A549 (cell line): ENCODE measurements at regions not wholly inside any gene's neighbourhood (a gene's known extent, or its start where the extent isn't known, plus 50 kb on each side); places are given as distances from the start of the nearest gene placed in this dataset.
A peak's percentile ranks its signal among the peaks of the same experiment; 100 is the strongest.
"Not testable (repeated sequence)": the region's sequence is repeated elsewhere in the genome, so short reads cannot be mapped to it uniquely, and the experiment has no call there.

ENCODE experiments used
- ATAC-seq, 2 experiments: fragments of 200-7000 bp in 1 of 2; fragments of >200 bp in 1 of 2; cut with Nextera tagmentation in 1 of 2; cut with Tn5 transposase in 1 of 2; 3 replicates each; pipeline versions ENCODE4 v1.8.0 to v1.9.1; 2018 to 2020; ENCODE audit warnings: mild to moderate bottlenecking in 1 of 2, moderate library complexity in 1 of 2
- CTCF ChIA-PET: fragments of 300-600 bp; sonication (Branson Sonifier 250); formaldehyde crosslinking; extraction: SDS; loops from one replicate; lab custom pipeline; 2021; ENCODE audit warnings: antibody characterized with exemption, inconsistent platforms; lab: Yijun Ruan, JAX
- POLR2A ChIA-PET: fragments of 350-600 bp; formaldehyde crosslinking; extraction: SDS; loops from one replicate; lab custom pipeline; 2021; ENCODE audit warnings: antibody characterized with exemption, inconsistent platforms; lab: Yijun Ruan, JAX
- DNase-seq, 2 experiments: peaks; one replicate each; pipeline versions ENCODE4 v3.0.0 to v3.0.0-alpha.2; 2011 to 2016; ENCODE audit warnings: low read depth in 1 of 2, low spot score in 1 of 2
- FAIRE-seq: peaks from 2 replicates; lab custom pipeline; 2011; peaks lifted over from hg19 to GRCh38; lab: Jason Lieb, UNC
- H3K27ac ChIP-seq, 2 experiments: fragments of >200 bp; sonication (Bioruptor Twin); formaldehyde crosslinking; 3 replicates each; pipeline ENCODE4 v1.5.1; 2016 to 2017
- H3K4me1 ChIP-seq: fragments of >200 bp; sonication (Bioruptor Twin); formaldehyde crosslinking; 3 replicates; pipeline ENCODE4 v1.6.1; 2016
- H3K4me2 ChIP-seq: fragments of >200 bp; sonication (Bioruptor Twin); formaldehyde crosslinking; 3 replicates; pipeline ENCODE4 v1.6.1; 2016
- H3K4me3 ChIP-seq: fragments of >200 bp; sonication (Bioruptor Twin); formaldehyde crosslinking; 3 replicates; pipeline ENCODE4 v1.5.1; 2016
- H3K9me3 ChIP-seq: fragments of >200 bp; sonication (Bioruptor Twin); formaldehyde crosslinking; 3 replicates; pipeline ENCODE4 v1.6.1; 2016
- BHLHE40 ChIP-seq: IDR thresholded peaks from 2 replicates; pipeline ENCODE4 v1.6.1; 2012; ENCODE audit warnings: low read depth, low read length, inconsistent platforms
- CBX8 ChIP-seq: fragments of 200-600 bp; sonication (generic); IDR thresholded peaks from 2 replicates; pipeline ENCODE4 v1.6.1; 2016
- CEBPB ChIP-seq, 2 experiments: fragments of >200 bp in 1 of 2; sonication (Bioruptor Twin) in 1 of 2; formaldehyde crosslinking in 1 of 2; IDR thresholded peaks; 2 replicates each; pipeline ENCODE4 v1.6.1; 2012 to 2016
- ELK1 ChIP-seq: fragments of 150-350 bp; IDR thresholded peaks from 2 replicates; pipeline ENCODE4 v1.6.1; 2014; ENCODE audit warnings: low read depth, mild to moderate bottlenecking, low read length
- FOSL2 ChIP-seq, 2 experiments: fragments of 450-650 bp in 1 of 2; fragments of >200 bp in 1 of 2; sonication (Bioruptor Twin) in 1 of 2; formaldehyde crosslinking; IDR thresholded peaks; 2 replicates each; pipeline versions ENCODE4 v1.5.0 to v1.6.1; 2016 to 2020; ENCODE audit warnings: mild to moderate bottlenecking in 1 of 2, moderate library complexity in 1 of 2
- GATA3 ChIP-seq: IDR thresholded peaks from 2 replicates; pipeline ENCODE4 v1.6.1; 2012; ENCODE audit warnings: borderline replicate concordance
- HDAC2 ChIP-seq: fragments of 200-600 bp; sonication (generic); IDR thresholded peaks from 2 replicates; pipeline ENCODE4 v1.6.1; 2016
- HOXA7 ChIP-seq: fragments of 250-450 bp; sonication (Bioruptor Pico); IDR thresholded peaks from 2 replicates; pipeline ENCODE4 v1.5.0; 2020; ENCODE audit warnings: mild to moderate bottlenecking, moderate library complexity
- HOXB13 ChIP-seq: fragments of 250-450 bp; sonication (Bioruptor Pico); IDR thresholded peaks from 2 replicates; pipeline ENCODE4 v1.5.0; 2020; ENCODE audit warnings: low read depth, mild to moderate bottlenecking, moderate library complexity
- JUN ChIP-seq, 2 experiments: fragments of >200 bp; sonication (Bioruptor Twin); formaldehyde crosslinking; IDR thresholded peaks; 2 replicates in 1 of 2; 3 replicates in 1 of 2; pipeline ENCODE4 v1.6.1; 2016 to 2017
- JUNB ChIP-seq: fragments of >200 bp; sonication (Bioruptor Twin); formaldehyde crosslinking; IDR thresholded peaks from 2 replicates; pipeline ENCODE4 v1.6.1; 2016
- KDM5A ChIP-seq: fragments of 200-600 bp; sonication (generic); IDR thresholded peaks from 2 replicates; pipeline ENCODE4 v1.6.1; 2016; ENCODE audit warnings: antibody characterized with exemption, mild to moderate bottlenecking
- MAFK ChIP-seq: fragments of 450-650 bp; IDR thresholded peaks from 2 replicates; pipeline ENCODE4 v1.6.1; 2014; ENCODE audit not compliant: partially characterized antibody
- NPAS2 ChIP-seq: fragments of 250-450 bp; sonication (Bioruptor Pico); IDR thresholded peaks from 2 replicates; pipeline ENCODE4 v1.8.0; 2022; ENCODE audit warnings: mild to moderate bottlenecking, moderate library complexity, borderline replicate concordance
- NR3C1 ChIP-seq: fragments of >200 bp; sonication (Bioruptor Twin); formaldehyde crosslinking; IDR thresholded peaks from 3 replicates; pipeline ENCODE4 v1.6.1; 2017
- POLR2A ChIP-seq: IDR thresholded peaks from 2 replicates; pipeline ENCODE4 v1.6.1; 2012; ENCODE audit warnings: mild to moderate bottlenecking, low read length
- POLR2AphosphoS2 ChIP-seq: conservative IDR thresholded peaks from 2 replicates; pipeline ENCODE4 v1.6.1; 2012; ENCODE audit warnings: low read length, improper control_type of control experiment, inconsistent platforms
- RFX5 ChIP-seq: fragments of 450-650 bp; IDR thresholded peaks from 2 replicates; pipeline ENCODE4 v1.7.1; 2014; ENCODE audit warnings: antibody characterized with exemption, mild to moderate bottlenecking, moderate library complexity
- SREBF2 ChIP-seq: fragments of 450-650 bp; IDR thresholded peaks from 2 replicates; pipeline ENCODE4 v1.6.1; 2014; ENCODE audit warnings: mild to moderate bottlenecking, moderate library complexity
- TFCP2L1 ChIP-seq: fragments of 250-450 bp; sonication (Bioruptor Pico); IDR thresholded peaks from 2 replicates; pipeline ENCODE4 v1.5.0; 2021; ENCODE audit warnings: mild to moderate bottlenecking
- TP53 ChIP-seq: fragments of 250-450 bp; sonication (Bioruptor Pico); IDR thresholded peaks from 2 replicates; pipeline ENCODE4 v1.5.0; 2021; ENCODE audit warnings: mild to moderate bottlenecking, moderate library complexity
- ZFP36 ChIP-seq: fragments of 450-650 bp; IDR thresholded peaks from 2 replicates; pipeline ENCODE4 v1.6.1; 2014; ENCODE audit warnings: borderline replicate concordance; ENCODE audit not compliant: partially characterized antibody
- ZNF302 ChIP-seq: fragments of 250-450 bp; sonication (Bioruptor Pico); IDR thresholded peaks from 2 replicates; pipeline ENCODE4 v1.9.0; 2021; ENCODE audit warnings: inconsistent platforms, mild to moderate bottlenecking, moderate library complexity
- WGBS: methylation state at CpG from one replicate; pipeline ENCODE4 v1.1.6; 2017; ENCODE audit errors: missing lambda C conversion rate; 5-methylcytosine and 5-hydroxymethylcytosine counted together
- TF ChIP-seq, protein P1 (sequence below): fragments of >200 bp; sonication (Bioruptor Twin); formaldehyde crosslinking; IDR thresholded peaks from 2 replicates; pipeline ENCODE4 v1.6.1; 2016
- TF ChIP-seq, protein P2 (sequence below): fragments of 250-450 bp; sonication (Bioruptor Pico); IDR thresholded peaks from 2 replicates; pipeline ENCODE4 v1.5.0; 2021; ENCODE audit warnings: mild to moderate bottlenecking, moderate library complexity, borderline replicate concordance
- TF ChIP-seq, protein P3 (sequence below): fragments of >200 bp; sonication (Bioruptor Twin); formaldehyde crosslinking; IDR thresholded peaks from 3 replicates; pipeline ENCODE4 v1.6.1; 2016

DNA sequence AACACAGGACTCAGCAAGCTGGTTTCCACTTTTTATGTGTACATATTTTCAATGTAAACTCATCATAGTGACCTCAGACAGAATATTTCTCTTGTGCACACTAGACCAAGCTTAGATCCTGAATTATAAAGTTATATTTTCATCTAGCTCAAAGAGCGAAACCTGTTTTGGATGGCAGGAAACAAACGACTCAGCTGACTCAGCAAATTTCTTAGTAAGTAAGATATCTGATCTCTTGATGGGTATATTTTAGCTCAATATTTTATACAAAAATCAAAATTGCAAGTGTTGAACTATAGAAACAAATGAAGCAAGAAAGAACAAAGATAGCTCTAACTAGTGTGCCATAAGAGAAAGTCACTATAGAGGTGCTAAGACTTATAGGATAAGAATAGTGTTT lies 1114.5 kb downstream of the STPG2 start:
- CTCF ChIA-PET, result interaction anchor here (0.5 kb wide), 1 partner anchor 375 kb away, joined by 3 read pairs; no protein-coding TSS in a partner anchor
- FAIRE-seq, result no peak
- no peak for DNase-seq
- no peak for ATAC-seq
- WGBS, result 40% methylated on average over 2 of the region's 2 CpGs
- H3K4me2 ChIP-seq, result no peak overlapping the region
- TF ChIP-seq MAFK (peak; percentile 94), TP53 (CRISPR knock-in tag) (no peak)
- no peak overlapping the region for H3K4me3 ChIP-seq
- no peak overlapping the region for H3K27ac ChIP-seq
- H3K9me3 ChIP-seq, result no peaks in the 10 kb centered on the region
- POLR2A ChIA-PET, result no interaction called here
- H3K4me1 ChIP-seq, result no peaks in the 10 kb centered on the region

DNA sequence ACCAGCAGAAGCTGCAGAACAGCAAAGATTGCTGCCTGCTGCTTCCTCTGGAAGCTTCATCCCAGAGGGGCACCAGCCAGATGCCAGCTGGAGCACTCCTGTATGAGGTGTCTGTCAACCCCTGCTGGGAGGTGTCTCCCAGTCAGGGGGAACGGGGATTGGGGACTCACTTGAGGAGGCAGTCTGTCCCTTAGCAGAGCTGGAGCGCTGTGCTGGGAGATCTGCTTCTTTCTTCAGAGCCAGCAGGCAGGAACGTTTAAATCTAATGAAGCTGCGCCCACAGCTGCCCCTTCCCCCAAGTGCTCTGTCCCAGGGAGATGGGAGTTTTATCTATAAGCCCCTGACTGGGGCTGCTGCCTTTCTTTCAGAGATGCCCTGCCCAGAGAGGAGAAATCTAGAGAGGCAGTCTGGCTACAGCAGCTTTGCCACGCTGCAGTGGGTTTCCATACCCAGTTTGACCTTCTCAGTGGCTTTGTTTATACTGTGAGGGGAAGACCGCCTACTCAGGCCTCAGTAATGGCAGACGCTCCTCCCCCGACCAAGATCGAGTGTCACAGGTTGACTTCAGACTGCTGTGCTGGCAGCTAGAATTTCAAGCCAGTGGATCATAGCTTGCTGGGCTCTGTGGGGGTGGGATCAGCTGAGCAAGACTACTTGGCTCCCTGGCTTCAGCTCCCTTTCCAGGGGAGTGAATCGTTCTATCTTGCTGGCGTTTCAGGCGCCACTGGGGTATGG lies 1105.7 kb downstream of the STPG2 start:
- H3K9me3 ChIP-seq, H3K4me1 ChIP-seq, H3K27ac ChIP-seq, POLR2A ChIA-PET, H3K4me2 ChIP-seq, ATAC-seq, FAIRE-seq, CTCF ChIA-PET, H3K4me3 ChIP-seq, DNase-seq: not testable (repeated sequence)
- WGBS, result 29% methylated on average over 4 of the region's 12 CpGs

DNA sequence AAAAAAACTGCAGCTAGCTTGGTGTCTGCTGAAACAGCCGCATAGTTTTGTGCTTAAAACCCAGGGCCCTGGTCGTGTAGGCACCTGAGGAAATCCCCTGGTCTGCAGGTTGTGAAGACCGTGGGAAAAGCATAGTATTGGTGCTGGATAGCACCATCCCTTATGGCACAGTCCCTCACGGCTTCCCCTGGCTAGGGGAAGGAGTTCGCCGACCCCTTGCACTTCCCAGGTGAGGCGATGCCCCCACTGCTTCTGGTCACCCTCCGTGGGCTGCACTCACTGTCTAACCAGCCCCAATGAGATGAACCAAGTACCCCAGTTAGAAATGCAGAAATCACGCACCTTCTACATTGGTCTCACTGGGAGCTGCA lies 1105.1 kb downstream of the STPG2 start:
- FAIRE-seq, result no peak
- CTCF ChIA-PET, result no interaction called here
- ATAC-seq, result no peak
- Histone ChIP-seq H3K4me3 (no peak overlapping the region), H3K9me3 (no peaks in the 10 kb centered on the region), H3K4me2 (no peak overlapping the region), H3K4me1 (no peaks in the 10 kb centered on the region), H3K27ac (no peak overlapping the region)
- 79% methylated on average over 4 of the region's 9 CpGs for WGBS
- POLR2A ChIA-PET, result no interaction called here
- DNase-seq, result no peak
- TF ChIP-seq CEBPB (IDR thresholded peaks at IDR 0.05), result no peak
- TF ChIP-seq HOXA7 (CRISPR knock-in tag), result no peak
- no peak for TF ChIP-seq GATA3
- TF ChIP-seq ZFP36, result no peak
- TF ChIP-seq FOSL2 (IDR thresholded peaks at IDR 0.05), result no peak
- TF ChIP-seq FOSL2 (CRISPR knock-in tag; IDR thresholded peaks at IDR 0.05), result no peak
- TF ChIP-seq HOXB13 (CRISPR knock-in tag), result no peak
- TF ChIP-seq, protein P1, sequence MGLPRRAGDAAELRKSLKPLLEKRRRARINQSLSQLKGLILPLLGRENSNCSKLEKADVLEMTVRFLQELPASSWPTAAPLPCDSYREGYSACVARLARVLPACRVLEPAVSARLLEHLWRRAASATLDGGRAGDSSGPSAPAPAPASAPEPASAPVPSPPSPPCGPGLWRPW, result no peak
- no peak for TF ChIP-seq RFX5
- TF ChIP-seq POLR2A, result no peak
- no peak for TF ChIP-seq BHLHE40
- no peak for TF ChIP-seq TP53 (CRISPR knock-in tag)
- TF ChIP-seq, all 56 proteins: peak for 0

- Histone ChIP-seq H3K9me3 (no peaks in the 10 kb centered on the region), H3K4me2 (no peak overlapping the region), H3K27ac (no peak overlapping the region), H3K4me1 (no peaks in the 10 kb centered on the region), H3K4me3 (no peak overlapping the region)
- DNase-seq (no peak), ATAC-seq (no peak), FAIRE-seq (no peak)
- TF ChIP-seq ELK1 (no peak), TFCP2L1 (CRISPR knock-in tag) (no peak), MAFK (no peak), ZNF302 (no peak), NR3C1 (no peak), NPAS2 (CRISPR knock-in tag) (no peak), HOXA7 (CRISPR knock-in tag) (no peak), POLR2AphosphoS2 (no peak), CBX8 (no peak), ZFP36 (no peak), JUNB (no peak), CEBPB (IDR thresholded peaks at IDR 0.05) (no peak), HDAC2 (no peak), KDM5A (no peak), JUN (IDR thresholded peaks at IDR 0.05) (no peak), SREBF2 (no peak)
- TF ChIP-seq, protein P2, sequence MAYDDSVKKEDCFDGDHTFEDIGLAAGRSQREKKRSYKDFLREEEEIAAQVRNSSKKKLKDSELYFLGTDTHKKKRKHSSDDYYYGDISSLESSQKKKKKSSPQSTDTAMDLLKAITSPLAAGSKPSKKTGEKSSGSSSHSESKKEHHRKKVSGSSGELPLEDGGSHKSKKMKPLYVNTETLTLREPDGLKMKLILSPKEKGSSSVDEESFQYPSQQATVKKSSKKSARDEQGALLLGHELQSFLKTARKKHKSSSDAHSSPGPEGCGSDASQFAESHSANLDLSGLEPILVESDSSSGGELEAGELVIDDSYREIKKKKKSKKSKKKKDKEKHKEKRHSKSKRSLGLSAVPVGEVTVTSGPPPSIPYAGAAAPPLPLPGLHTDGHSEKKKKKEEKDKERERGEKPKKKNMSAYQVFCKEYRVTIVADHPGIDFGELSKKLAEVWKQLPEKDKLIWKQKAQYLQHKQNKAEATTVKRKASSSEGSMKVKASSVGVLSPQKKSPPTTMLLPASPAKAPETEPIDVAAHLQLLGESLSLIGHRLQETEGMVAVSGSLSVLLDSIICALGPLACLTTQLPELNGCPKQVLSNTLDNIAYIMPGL (CRISPR knock-in tag), result no peak
- TF ChIP-seq, protein P3, sequence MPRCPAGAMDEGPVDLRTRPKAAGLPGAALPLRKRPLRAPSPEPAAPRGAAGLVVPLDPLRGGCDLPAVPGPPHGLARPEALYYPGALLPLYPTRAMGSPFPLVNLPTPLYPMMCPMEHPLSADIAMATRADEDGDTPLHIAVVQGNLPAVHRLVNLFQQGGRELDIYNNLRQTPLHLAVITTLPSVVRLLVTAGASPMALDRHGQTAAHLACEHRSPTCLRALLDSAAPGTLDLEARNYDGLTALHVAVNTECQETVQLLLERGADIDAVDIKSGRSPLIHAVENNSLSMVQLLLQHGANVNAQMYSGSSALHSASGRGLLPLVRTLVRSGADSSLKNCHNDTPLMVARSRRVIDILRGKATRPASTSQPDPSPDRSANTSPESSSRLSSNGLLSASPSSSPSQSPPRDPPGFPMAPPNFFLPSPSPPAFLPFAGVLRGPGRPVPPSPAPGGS, result no peak
- 19% methylated on average over 3 of the region's 3 CpGs for WGBS
- POLR2A ChIA-PET, result no interaction called here
- CTCF ChIA-PET, result interaction anchor here (1.0 kb wide), 1 partner anchor 10 kb away, joined by 3 read pairs; no protein-coding TSS in a partner anchor
Observed at GRCh38 chr4:97072666-97073065, 1070.6 kb downstream of the STPG2 start.
